Body of pancreas (tissue), 4 donors: ENCODE measurements at regions not wholly inside any gene's neighbourhood (a gene's known extent, or its start where the extent isn't known, plus 50 kb on each side); places are given as distances from the start of the nearest gene placed in this dataset.

Experiments
- ATAC-seq: fragments of 150-250 bp; one replicate; pipeline ENCODE4 v1.9.1; 2016
- DNase-seq, 4 donors: peaks; one replicate each; pipeline ENCODE4 v3.0.0-alpha.2; 2019
- H3K27ac ChIP-seq, 4 donors: fragments of 200-600 bp; sonication (generic); 1 replicate in 3 of 4; 2 replicates in 1 of 4; pipeline versions ENCODE4 v1.5.1 to v1.6.1; 2016 to 2019; ENCODE audit warnings: mild to moderate bottlenecking in 1 of 4, mixed read lengths in 1 of 4, moderate library complexity in 1 of 4
- H3K27me3 ChIP-seq, 2 donors: fragments of 200-600 bp; sonication (generic); one replicate each; pipeline ENCODE4 v1.6.0; 2016; ENCODE audit warnings: mild to moderate bottlenecking in 1 of 2
- H3K36me3 ChIP-seq, 2 donors: fragments of 200-600 bp; sonication (generic); replicated peaks in 1 of 2; 2 replicates each; pipeline ENCODE4 v1.5.1; 2016; ENCODE audit warnings: low read depth in 2 of 2; ENCODE audit not compliant: insufficient read depth in 1 of 2
- H3K4me1 ChIP-seq: fragments of 200-600 bp; sonication (generic); one replicate; pipeline ENCODE4 v1.6.0; 2016
- H3K4me3 ChIP-seq, 2 donors: fragments of 200-600 bp; sonication (generic); 1 replicate in 1 of 2; 2 replicates in 1 of 2; pipeline ENCODE4 v1.5.1; 2016 to 2019
- H3K9me3 ChIP-seq, 3 donors: fragments of 200-600 bp; sonication (generic); 1 replicate in 2 of 3; 2 replicates in 1 of 3; pipeline ENCODE4 v1.5.1; 2016
- POLR2A ChIP-seq, 3 donors: fragments of 450-650 bp; IDR thresholded peaks; one replicate each; pipeline ENCODE4 v1.6.1; 2016; ENCODE audit warnings: antibody characterized with exemption in 3 of 3, mild to moderate bottlenecking in 2 of 3
- WGBS, 2 donors: methylation state at CpG; one replicate each; pipeline ENCODE4 v1.1.5; 2017; 5-methylcytosine and 5-hydroxymethylcytosine counted together
- intact Hi-C: fragments of 100-400 bp; cut with DNase I; formaldehyde crosslinking; loops from one replicate; pipeline ENCODE4 v1.15.1; 2023
- TF ChIP-seq, protein P1 (sequence below), 7 experiments: fragments of 450-650 bp in 4 of 7; fragments of 200-600 bp in 3 of 7; sonication (generic) in 3 of 7; IDR thresholded peaks; one replicate each; pipeline ENCODE4 v1.5.1; 2016 to 2019; ENCODE audit warnings: antibody characterized with exemption in 7 of 7

- DNase-seq (no peak), ATAC-seq (no peak)
- Histone ChIP-seq H3K36me3 (no peaks in the 10 kb centered on the region), H3K27me3 (no peaks in the 10 kb centered on the region), H3K27ac (no peak overlapping the region), H3K9me3 (no peaks in the 10 kb centered on the region), H3K4me3 (no peak overlapping the region), H3K4me1 (no peaks in the 10 kb centered on the region)
- WGBS, 2 donors: 84% methylated on average over 8 of the region's 8 CpGs
- no peak for TF ChIP-seq POLR2A (IDR thresholded peaks at IDR 0.05)
- TF ChIP-seq, protein P1, sequence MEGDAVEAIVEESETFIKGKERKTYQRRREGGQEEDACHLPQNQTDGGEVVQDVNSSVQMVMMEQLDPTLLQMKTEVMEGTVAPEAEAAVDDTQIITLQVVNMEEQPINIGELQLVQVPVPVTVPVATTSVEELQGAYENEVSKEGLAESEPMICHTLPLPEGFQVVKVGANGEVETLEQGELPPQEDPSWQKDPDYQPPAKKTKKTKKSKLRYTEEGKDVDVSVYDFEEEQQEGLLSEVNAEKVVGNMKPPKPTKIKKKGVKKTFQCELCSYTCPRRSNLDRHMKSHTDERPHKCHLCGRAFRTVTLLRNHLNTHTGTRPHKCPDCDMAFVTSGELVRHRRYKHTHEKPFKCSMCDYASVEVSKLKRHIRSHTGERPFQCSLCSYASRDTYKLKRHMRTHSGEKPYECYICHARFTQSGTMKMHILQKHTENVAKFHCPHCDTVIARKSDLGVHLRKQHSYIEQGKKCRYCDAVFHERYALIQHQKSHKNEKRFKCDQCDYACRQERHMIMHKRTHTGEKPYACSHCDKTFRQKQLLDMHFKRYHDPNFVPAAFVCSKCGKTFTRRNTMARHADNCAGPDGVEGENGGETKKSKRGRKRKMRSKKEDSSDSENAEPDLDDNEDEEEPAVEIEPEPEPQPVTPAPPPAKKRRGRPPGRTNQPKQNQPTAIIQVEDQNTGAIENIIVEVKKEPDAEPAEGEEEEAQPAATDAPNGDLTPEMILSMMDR (IDR thresholded peaks at IDR 0.05): no peak
- intact Hi-C loops: no loop called here
Measured at GRCh38 chr20:41888434-41888833, 270.3 kb upstream of the CHD6 start.

DNA sequence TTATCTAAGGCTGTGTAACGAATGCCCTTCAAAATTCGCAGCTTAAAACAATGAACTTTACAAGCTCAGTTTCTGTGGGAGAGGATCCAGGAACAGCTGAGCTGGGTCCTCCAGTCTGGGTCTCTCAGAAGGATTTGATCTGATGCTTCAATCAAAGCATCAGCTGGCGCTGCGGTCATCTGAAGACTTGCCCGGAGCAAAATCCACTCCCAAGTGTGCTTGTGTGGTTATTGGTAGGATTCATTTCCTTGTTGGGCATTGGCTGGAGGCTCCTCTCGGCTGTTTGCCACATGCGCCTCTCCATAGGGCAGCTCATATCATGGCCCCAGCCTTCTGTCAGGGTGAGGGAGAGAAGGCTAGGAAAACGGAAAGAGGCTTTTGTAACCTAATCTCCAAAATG is 269.3 kb upstream of the CHD6 start:
- Histone ChIP-seq H3K27me3 (no peaks in the 10 kb centered on the region), H3K36me3 (no peaks in the 10 kb centered on the region), H3K4me1 (no peaks in the 10 kb centered on the region), H3K9me3 (no peaks in the 10 kb centered on the region), H3K27ac (no peak overlapping the region), H3K4me3 (no peak overlapping the region)
- ATAC-seq (no peak), DNase-seq (no peak)
- 55 to 63% methylated on average over 8 of the region's 8 CpGs for WGBS, 2 donors
- intact Hi-C loops: no loop called here
- TF ChIP-seq POLR2A (IDR thresholded peaks at IDR 0.05): no peak
- TF ChIP-seq, protein P1 (IDR thresholded peaks at IDR 0.05): no peak

- ATAC-seq (no peak), DNase-seq (no peak)
- Histone ChIP-seq H3K9me3 (no peaks in the 10 kb centered on the region), H3K36me3 (no peaks in the 10 kb centered on the region), H3K27ac (no peak overlapping the region), H3K4me3 (no peak overlapping the region), H3K27me3 (no peaks in the 10 kb centered on the region), H3K4me1 (no peaks in the 10 kb centered on the region)
- intact Hi-C loops: no loop called here
- TF ChIP-seq, protein P1 (IDR thresholded peaks at IDR 0.05): no peak
- TF ChIP-seq POLR2A (IDR thresholded peaks at IDR 0.05): no peak
- WGBS, 2 donors: 50% methylated on average over 1 of the region's 1 CpG
Measured at GRCh38 chr20:41881466-41882046, 263.4 kb upstream of the CHD6 start.

- intact Hi-C loops: no loop called here
- ATAC-seq: no peak
Measured at GRCh38 chr20:41879123-41879522, 260.9 kb upstream of the CHD6 start.

DNA sequence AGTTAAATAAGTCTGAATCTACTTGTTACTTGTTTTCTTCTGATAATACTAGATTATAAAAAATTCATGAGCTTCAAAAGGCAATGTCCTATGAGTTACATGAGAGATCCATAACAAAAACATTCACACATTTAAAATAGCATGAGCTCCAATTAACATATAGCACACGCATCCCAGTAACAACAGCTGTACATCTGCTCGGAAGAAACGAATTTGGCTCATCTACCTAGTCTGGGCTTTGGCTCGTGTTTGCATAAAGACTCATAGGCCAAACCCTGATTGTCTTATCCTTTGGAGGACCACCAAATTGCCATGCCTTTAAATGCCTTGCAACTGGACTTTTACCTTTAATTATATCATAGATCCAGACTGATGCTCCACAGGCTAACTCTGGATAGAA is 259.7 kb upstream of the CHD6 start:
- H3K9me3 ChIP-seq: no peaks in the 10 kb centered on the region
- H3K27me3 ChIP-seq: no peaks in the 10 kb centered on the region
- no peaks in the 10 kb centered on the region for H3K36me3 ChIP-seq
- TF ChIP-seq POLR2A (IDR thresholded peaks at IDR 0.05): no peak
- TF ChIP-seq, protein P1 (IDR thresholded peaks at IDR 0.05): no peak
- ATAC-seq (no peak), DNase-seq (no peak)
- intact Hi-C loops: no loop called here
- no peak overlapping the region for H3K4me3 ChIP-seq
- no peak overlapping the region for H3K27ac ChIP-seq
- no peaks in the 10 kb centered on the region for H3K4me1 ChIP-seq
- WGBS, 2 donors: 54 to 60% methylated on average over 4 of the region's 4 CpGs

More at GRCh38 chr20:41879123-41879522, 260.9 kb upstream of the CHD6 start:
- Histone ChIP-seq H3K36me3 (no peaks in the 10 kb centered on the region), H3K4me1 (no peaks in the 10 kb centered on the region), H3K4me3 (no peak overlapping the region), H3K27ac (no peak overlapping the region), H3K27me3 (no peaks in the 10 kb centered on the region), H3K9me3 (no peaks in the 10 kb centered on the region)
- WGBS, 2 donors: 8 to 13% methylated on average over 2 of the region's 2 CpGs
- no peak for DNase-seq
- TF ChIP-seq, protein P1 (IDR thresholded peaks at IDR 0.05): no peak
